ENCODE measurements at regions not wholly inside any gene's neighbourhood (a gene's known extent, or its start where the extent isn't known, plus 50 kb on each side); places are given as distances from the start of the nearest gene placed in this dataset.

DNA sequence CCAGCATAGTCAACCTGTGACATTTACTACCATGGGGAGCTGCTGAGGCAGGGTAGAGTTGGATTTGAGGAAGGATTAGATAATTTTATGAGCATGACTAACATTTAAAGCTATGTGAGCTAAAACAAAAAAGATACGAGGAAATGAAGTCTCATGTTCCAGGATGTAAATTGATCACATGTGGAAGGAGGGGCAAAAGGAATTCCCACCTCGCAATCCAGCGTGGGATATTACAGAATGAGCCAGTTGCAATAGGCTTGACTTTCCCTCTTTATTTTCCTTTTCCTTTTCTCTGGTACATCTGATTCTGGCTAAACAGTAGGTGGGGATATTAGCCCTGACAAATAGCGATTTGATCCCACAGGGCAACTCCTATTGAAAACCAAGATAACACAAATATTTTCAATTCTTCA lies 214.9 kb upstream of the HMGA2 start:
- H3K9me3 ChIP-seq (ENCODE audit: control insufficient read depth in 2 of 3, insufficient read depth in 1 of 3, low read length in 3 of 3) = no peaks in the 10 kb centered on the region
- H3K4me1 ChIP-seq (ENCODE audit: control insufficient read depth in 2 of 3, insufficient read depth in 2 of 3, low read depth in 1 of 3, low read length in 3 of 3) = no peaks in the 10 kb centered on the region
- TF ChIP-seq, protein P1, sequence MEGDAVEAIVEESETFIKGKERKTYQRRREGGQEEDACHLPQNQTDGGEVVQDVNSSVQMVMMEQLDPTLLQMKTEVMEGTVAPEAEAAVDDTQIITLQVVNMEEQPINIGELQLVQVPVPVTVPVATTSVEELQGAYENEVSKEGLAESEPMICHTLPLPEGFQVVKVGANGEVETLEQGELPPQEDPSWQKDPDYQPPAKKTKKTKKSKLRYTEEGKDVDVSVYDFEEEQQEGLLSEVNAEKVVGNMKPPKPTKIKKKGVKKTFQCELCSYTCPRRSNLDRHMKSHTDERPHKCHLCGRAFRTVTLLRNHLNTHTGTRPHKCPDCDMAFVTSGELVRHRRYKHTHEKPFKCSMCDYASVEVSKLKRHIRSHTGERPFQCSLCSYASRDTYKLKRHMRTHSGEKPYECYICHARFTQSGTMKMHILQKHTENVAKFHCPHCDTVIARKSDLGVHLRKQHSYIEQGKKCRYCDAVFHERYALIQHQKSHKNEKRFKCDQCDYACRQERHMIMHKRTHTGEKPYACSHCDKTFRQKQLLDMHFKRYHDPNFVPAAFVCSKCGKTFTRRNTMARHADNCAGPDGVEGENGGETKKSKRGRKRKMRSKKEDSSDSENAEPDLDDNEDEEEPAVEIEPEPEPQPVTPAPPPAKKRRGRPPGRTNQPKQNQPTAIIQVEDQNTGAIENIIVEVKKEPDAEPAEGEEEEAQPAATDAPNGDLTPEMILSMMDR (IDR thresholded peaks at IDR 0.05; ENCODE audit: borderline replicate concordance, extremely low read depth, insufficient read depth) = no peak
- intact Hi-C loops (cut with DNase I) = no loop called here
- H3K27ac ChIP-seq (ENCODE audit: low read depth in 2 of 2, low read length in 2 of 2) = no peak overlapping the region
- no peak overlapping the region for H3K4me3 ChIP-seq (ENCODE audit: low read length in 3 of 3)
- FAIRE-seq (no peak), DNase-seq (no peak)
- no peaks in the 10 kb centered on the region for H3K36me3 ChIP-seq (ENCODE audit: control insufficient read depth in 2 of 3, insufficient read depth in 3 of 3, low read length in 3 of 3)
- no peaks in the 10 kb centered on the region for H3K27me3 ChIP-seq (ENCODE audit: control insufficient read depth, insufficient read depth, low read length)
- H3K9ac ChIP-seq (ENCODE audit: low read length in 3 of 3) = no peak overlapping the region

DNA sequence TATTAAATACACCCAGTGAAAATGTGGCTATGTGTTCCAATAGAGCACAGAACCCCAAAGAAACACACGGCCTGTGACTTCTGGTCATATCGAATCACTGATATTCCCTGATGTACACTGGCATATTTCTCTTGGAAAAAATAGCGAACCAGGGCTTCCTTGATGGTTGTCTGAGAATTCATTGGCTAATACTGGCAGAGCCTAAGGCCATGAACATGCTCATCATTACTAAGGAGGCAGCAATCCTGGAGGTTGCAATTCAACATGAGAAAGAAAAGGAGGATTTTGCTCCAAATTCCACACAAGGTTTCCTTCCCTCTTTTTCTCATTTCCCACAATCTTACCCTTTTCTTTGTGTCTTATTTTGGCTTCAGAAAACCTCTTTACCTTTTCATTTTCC lies 212.9 kb upstream of the HMGA2 start:
- H3K4me3 ChIP-seq (ENCODE audit: low read length in 3 of 3) = no peak overlapping the region
- no peak for DNase-seq
- no peak overlapping the region for H3K9ac ChIP-seq (ENCODE audit: low read length in 3 of 3)
- TF ChIP-seq, protein P1 (IDR thresholded peaks at IDR 0.05; ENCODE audit: borderline replicate concordance, extremely low read depth, insufficient read depth) = no peak
- intact Hi-C loops (cut with DNase I) = no loop called here
- no peaks in the 10 kb centered on the region for H3K9me3 ChIP-seq (ENCODE audit: control insufficient read depth in 2 of 3, insufficient read depth in 1 of 3, low read length in 3 of 3)
- no peaks in the 10 kb centered on the region for H3K27me3 ChIP-seq (ENCODE audit: control insufficient read depth, insufficient read depth, low read length)
- H3K4me1 ChIP-seq (ENCODE audit: control insufficient read depth in 2 of 3, insufficient read depth in 2 of 3, low read depth in 1 of 3, low read length in 3 of 3) = no peaks in the 10 kb centered on the region
- FAIRE-seq = no peak
- H3K36me3 ChIP-seq (ENCODE audit: control insufficient read depth in 2 of 3, insufficient read depth in 3 of 3, low read length in 3 of 3) = no peaks in the 10 kb centered on the region
- H3K27ac ChIP-seq (ENCODE audit: low read depth in 2 of 2, low read length in 2 of 2) = no peak overlapping the region

DNA sequence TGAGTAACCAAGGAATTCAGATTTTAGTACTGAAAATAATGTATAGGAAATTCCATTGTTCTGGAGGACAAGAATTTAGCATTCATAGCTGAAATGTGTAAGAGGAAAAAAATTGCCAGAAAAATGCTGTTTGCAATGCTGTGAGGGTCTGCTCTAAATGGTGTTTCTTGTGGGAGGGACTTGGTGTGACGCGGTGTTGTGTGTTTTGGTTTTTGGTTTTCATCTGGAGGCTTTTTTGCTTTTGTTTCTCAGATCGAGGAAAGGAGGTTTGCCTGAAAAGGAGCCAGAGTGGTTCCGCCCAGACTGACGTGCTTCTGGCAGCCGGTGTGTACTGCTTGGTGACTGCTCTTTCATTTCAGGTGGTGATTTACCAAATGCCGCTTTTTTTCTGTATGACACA lies 211.8 kb upstream of the HMGA2 start:
- Histone ChIP-seq H3K9ac (ENCODE audit: low read length in 3 of 3) (no peak overlapping the region), H3K27me3 (ENCODE audit: control insufficient read depth, insufficient read depth, low read length) (no peaks in the 10 kb centered on the region), H3K9me3 (ENCODE audit: control insufficient read depth in 2 of 3, insufficient read depth in 1 of 3, low read length in 3 of 3) (no peaks in the 10 kb centered on the region), H3K4me1 (ENCODE audit: control insufficient read depth in 2 of 3, insufficient read depth in 2 of 3, low read depth in 1 of 3, low read length in 3 of 3) (no peaks in the 10 kb centered on the region), H3K4me3 (ENCODE audit: low read length in 3 of 3) (no peak overlapping the region), H3K27ac (ENCODE audit: low read depth in 2 of 2, low read length in 2 of 2) (no peak overlapping the region), H3K36me3 (ENCODE audit: control insufficient read depth in 2 of 3, insufficient read depth in 3 of 3, low read length in 3 of 3) (no peaks in the 10 kb centered on the region)
- TF ChIP-seq, protein P1 (IDR thresholded peaks at IDR 0.05; ENCODE audit: borderline replicate concordance, extremely low read depth, insufficient read depth) = no peak
- FAIRE-seq (no peak), DNase-seq (no peak)
- intact Hi-C loops (cut with DNase I) = no loop called here

DNA sequence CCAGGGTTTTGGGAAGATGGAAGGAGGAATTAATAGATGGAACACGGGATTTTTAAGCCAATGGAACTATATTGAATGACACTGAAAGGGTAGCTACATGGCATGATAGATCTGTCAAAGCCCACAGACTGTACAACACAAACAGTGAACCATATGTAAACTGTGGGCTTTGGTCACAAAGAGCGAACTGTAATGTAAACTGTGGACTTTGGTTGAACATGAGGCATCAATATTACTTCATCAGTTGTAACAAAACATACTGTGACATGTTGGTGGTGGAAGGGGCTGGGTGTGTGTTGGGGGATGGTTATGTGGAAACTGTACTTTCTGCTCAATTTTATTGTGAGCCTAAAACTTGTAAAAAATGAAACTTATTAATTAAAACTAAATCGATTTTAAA lies 210.6 kb upstream of the HMGA2 start:
- Histone ChIP-seq H3K27me3 (ENCODE audit: control insufficient read depth, insufficient read depth, low read length) (no peaks in the 10 kb centered on the region), H3K4me3 (ENCODE audit: low read length in 3 of 3) (no peak overlapping the region), H3K4me1 (ENCODE audit: control insufficient read depth in 2 of 3, insufficient read depth in 2 of 3, low read depth in 1 of 3, low read length in 3 of 3) (no peaks in the 10 kb centered on the region), H3K27ac (ENCODE audit: low read depth in 2 of 2, low read length in 2 of 2) (no peak overlapping the region), H3K36me3 (ENCODE audit: control insufficient read depth in 2 of 3, insufficient read depth in 3 of 3, low read length in 3 of 3) (no peaks in the 10 kb centered on the region), H3K9me3 (ENCODE audit: control insufficient read depth in 2 of 3, insufficient read depth in 1 of 3, low read length in 3 of 3) (no peaks in the 10 kb centered on the region), H3K9ac (ENCODE audit: low read length in 3 of 3) (no peak overlapping the region)
- no peak for FAIRE-seq
- intact Hi-C loops (cut with DNase I) = no loop called here
- TF ChIP-seq, protein P1 (IDR thresholded peaks at IDR 0.05; ENCODE audit: borderline replicate concordance, extremely low read depth, insufficient read depth) = no peak
- DNase-seq = no peak
